ENCODE measurements at regions not wholly inside any gene's neighbourhood (a gene's known extent, or its start where the extent isn't known, plus 50 kb on each side); places are given as distances from the start of the nearest gene placed in this dataset.

GRCh38 chr12:27864521-27864920 is 84.5 kb upstream of the MANSC4 start:
- Histone ChIP-seq H3K4me2 (ENCODE audit: insufficient read depth, low read length) (no peak overlapping the region), H3K36me3 (ENCODE audit: control insufficient read depth in 2 of 2, extremely low read depth in 1 of 2, insufficient read depth in 2 of 2, low read length in 2 of 2) (no peaks in the 10 kb centered on the region), H3K9ac (replicated peaks; ENCODE audit: extremely low read depth, insufficient read depth, low read length) (no peak overlapping the region), H3K79me2 (ENCODE audit: control insufficient read depth, insufficient read depth, low read length) (no peaks in the 10 kb centered on the region), H3K9me3 (replicated peaks; ENCODE audit: control insufficient read depth, insufficient read depth, low read length) (no peaks in the 10 kb centered on the region), H3K9me1 (replicated peaks; ENCODE audit: control insufficient read depth, extremely low read depth, insufficient read depth, low read length) (no peaks in the 10 kb centered on the region), H2AFZ (ENCODE audit: low read depth, low read length) (no peak overlapping the region), H3K27me3 (ENCODE audit: control insufficient read depth in 2 of 2, insufficient read depth in 2 of 2, low read length in 2 of 2) (no peaks in the 10 kb centered on the region), H4K20me1 (replicated peaks; ENCODE audit: control insufficient read depth, extremely low read depth, insufficient read depth, low read length) (no peaks in the 10 kb centered on the region), H3K27ac (ENCODE audit: insufficient read depth, low read depth, low read length) (no peak overlapping the region), H3K4me1 (ENCODE audit: control insufficient read depth, extremely low read depth, insufficient read depth, low read length) (no peaks in the 10 kb centered on the region), H3K4me3 (replicated peaks in 1 of 3; ENCODE audit: insufficient read depth in 1 of 3, low read depth in 1 of 3, low read length in 3 of 3) (no peak overlapping the region)
- POLR2A ChIA-PET: no interaction called here
- FAIRE-seq (peak; percentile 46), DNase-seq (ENCODE audit: low read depth, low spot score) (peak; percentile 34)
- dilution Hi-C loops (cut with MboI; ENCODE audit: extremely low pct_ligation_motif_present, low sequenced_read_pairs) (no loop called here), intact Hi-C loops (cut with micrococcal nuclease) (no loop called here)
- TF ChIP-seq GATA2 (IDR thresholded peaks at IDR 0.05; ENCODE audit: insufficient read depth, insufficient read length, low read depth, low read length) (peak; percentile 63), MYC (IDR thresholded peaks at IDR 0.05; ENCODE audit: low read depth, low read length) (no peak)
- CTCF ChIA-PET: interaction anchor here (1.5 kb wide), 1 partner anchor 43 kb away, joined by 3 read pairs; no protein-coding TSS in a partner anchor
- BruUV-seq (replicated peaks): no TSS peak

- dilution Hi-C loops (cut with MboI; ENCODE audit: extremely low pct_ligation_motif_present, low sequenced_read_pairs): no loop called here
- Histone ChIP-seq H3K9me1 (replicated peaks; ENCODE audit: control insufficient read depth, extremely low read depth, insufficient read depth, low read length) (no peaks in the 10 kb centered on the region), H3K9ac (replicated peaks; ENCODE audit: extremely low read depth, insufficient read depth, low read length) (no peak overlapping the region), H3K4me2 (ENCODE audit: insufficient read depth, low read length) (no peak overlapping the region), H2AFZ (ENCODE audit: low read depth, low read length) (no peak overlapping the region), H4K20me1 (replicated peaks; ENCODE audit: control insufficient read depth, extremely low read depth, insufficient read depth, low read length) (no peaks in the 10 kb centered on the region), H3K27me3 (ENCODE audit: control insufficient read depth in 2 of 2, insufficient read depth in 2 of 2, low read length in 2 of 2) (no peaks in the 10 kb centered on the region), H3K9me3 (replicated peaks; ENCODE audit: control insufficient read depth, insufficient read depth, low read length) (no peaks in the 10 kb centered on the region), H3K4me3 (replicated peaks in 1 of 3; ENCODE audit: insufficient read depth in 1 of 3, low read depth in 1 of 3, low read length in 3 of 3) (no peak overlapping the region), H3K4me1 (ENCODE audit: control insufficient read depth, extremely low read depth, insufficient read depth, low read length) (no peaks in the 10 kb centered on the region), H3K79me2 (ENCODE audit: control insufficient read depth, insufficient read depth, low read length) (no peaks in the 10 kb centered on the region), H3K27ac (ENCODE audit: insufficient read depth, low read depth, low read length) (no peak overlapping the region), H3K36me3 (ENCODE audit: control insufficient read depth in 2 of 2, extremely low read depth in 1 of 2, insufficient read depth in 2 of 2, low read length in 2 of 2) (no peaks in the 10 kb centered on the region)
- DNase-seq (ENCODE audit: low read depth, low spot score): no peak
- no TSS peak for BruUV-seq (replicated peaks)
- intact Hi-C loops (cut with micrococcal nuclease): no loop called here
- no peak for TF ChIP-seq MYC (IDR thresholded peaks at IDR 0.05; ENCODE audit: low read depth, low read length)
- TF ChIP-seq POLR2A (IDR thresholded peaks at IDR 0.05; ENCODE audit: low read depth, low read length): no peak
- no peak for TF ChIP-seq CTCF (IDR thresholded peaks at IDR 0.05; ENCODE audit: extremely low read depth in 1 of 2, insufficient read depth in 1 of 2, low read depth in 1 of 2, low read length in 2 of 2)
- TF ChIP-seq MAX (IDR thresholded peaks at IDR 0.05; ENCODE audit: insufficient read depth, insufficient read length): no peak
- no peak for TF ChIP-seq POLR2AphosphoS5 (IDR thresholded peaks at IDR 0.05; ENCODE audit: insufficient read depth, low read depth, low read length)
- no peak for TF ChIP-seq JUN (IDR thresholded peaks at IDR 0.05; ENCODE audit: borderline replicate concordance, insufficient read depth, insufficient read length, low read depth)
- no peak for TF ChIP-seq FOS (IDR thresholded peaks at IDR 0.05; ENCODE audit: borderline replicate concordance, insufficient read depth, low read length)
- TF ChIP-seq GATA2 (IDR thresholded peaks at IDR 0.05; ENCODE audit: insufficient read depth, insufficient read length, low read depth, low read length): no peak
- TF ChIP-seq EZH2 (IDR thresholded peaks at IDR 0.05; ENCODE audit: borderline replicate concordance, low read depth, low read length, severe bottlenecking): no peak
- ChIA-PET CTCF (no interaction called here), POLR2A (no interaction called here)
- FAIRE-seq: no peak
These were observed 83.8 kb upstream of the MANSC4 start for GRCh38 chr12:27863839-27864238.

Measured in endothelial cell of umbilical vein (primary cell).